ENCODE measurements at regions not wholly inside any gene's neighbourhood (a gene's known extent, or its start where the extent isn't known, plus 50 kb on each side); places are given as distances from the start of the nearest gene placed in this dataset.

GRCh38 chr2:20559277-20559676, 91.6 kb downstream of the HS1BP3 start:
- FAIRE-seq (no peak), DNase-seq (ENCODE audit: insufficient read length, low spot score) (no peak)

- FAIRE-seq (no peak), DNase-seq (ENCODE audit: insufficient read length, low spot score) (no peak)
Observed at GRCh38 chr2:20560011-20560410, 90.9 kb downstream of the HS1BP3 start.

GRCh38 chr2:20560891-20561636, 89.8 kb downstream of the HS1BP3 start:
- DNase-seq (ENCODE audit: insufficient read length, low spot score) (no peak), FAIRE-seq (no peak)

GRCh38 chr2:20561637-20562454, 89.1 kb downstream of the HS1BP3 start:
- DNase-seq (ENCODE audit: insufficient read length, low spot score): no peak
- FAIRE-seq: no peak

- no peak for DNase-seq (ENCODE audit: insufficient read length, low spot score)
Observed at GRCh38 chr2:20562540-20563225, 88.2 kb downstream of the HS1BP3 start.

GRCh38 chr2:20563251-20563650, 87.6 kb downstream of the HS1BP3 start:
- FAIRE-seq (no peak), DNase-seq (ENCODE audit: insufficient read length, low spot score) (no peak)

More at GRCh38 chr2:20562540-20563225, 88.2 kb downstream of the HS1BP3 start:
- no peak for FAIRE-seq

GRCh38 chr2:20563833-20564232, 87.1 kb downstream of the HS1BP3 start:
- no peak for DNase-seq (ENCODE audit: insufficient read length, low spot score)
- FAIRE-seq: no peak

- no peak for FAIRE-seq
- no peak for DNase-seq (ENCODE audit: insufficient read length, low spot score)
Observed at GRCh38 chr2:20565101-20565622, 85.7 kb downstream of the HS1BP3 start.

GRCh38 chr2:20565623-20566236, 85.2 kb downstream of the HS1BP3 start:
- no peak for DNase-seq (ENCODE audit: insufficient read length, low spot score)
- no peak for FAIRE-seq

- DNase-seq (ENCODE audit: insufficient read length, low spot score) (no peak), FAIRE-seq (no peak)
Observed at GRCh38 chr2:20566331-20566730, 84.6 kb downstream of the HS1BP3 start.

- FAIRE-seq: no peak
Observed at GRCh38 chr2:20567159-20567925, 83.6 kb downstream of the HS1BP3 start.

More at GRCh38 chr2:20567159-20567925, 83.6 kb downstream of the HS1BP3 start:
- DNase-seq (ENCODE audit: insufficient read length, low spot score): no peak

Data from GM19239 (cell line).